Epithelial cell of proximal tubule (primary cell): ENCODE measurements at regions not wholly inside any gene's neighbourhood (a gene's known extent, or its start where the extent isn't known, plus 50 kb on each side); places are given as distances from the start of the nearest gene placed in this dataset.

Source experiments
- DNase-seq: peaks from one replicate; pipeline ENCODE4 v3.0.0-alpha.2; 2011; ENCODE audit warnings: low read depth
- H3K4me3 ChIP-seq: 2 replicates; pipeline ENCODE4 v1.5.1; 2011; ENCODE audit warnings: low read depth, mild to moderate bottlenecking, low read length
- CTCF ChIP-seq: conservative IDR thresholded peaks from 2 replicates; pipeline ENCODE4 v1.5.1; 2012; ENCODE audit warnings: low read depth, mild to moderate bottlenecking, low read length

DNA sequence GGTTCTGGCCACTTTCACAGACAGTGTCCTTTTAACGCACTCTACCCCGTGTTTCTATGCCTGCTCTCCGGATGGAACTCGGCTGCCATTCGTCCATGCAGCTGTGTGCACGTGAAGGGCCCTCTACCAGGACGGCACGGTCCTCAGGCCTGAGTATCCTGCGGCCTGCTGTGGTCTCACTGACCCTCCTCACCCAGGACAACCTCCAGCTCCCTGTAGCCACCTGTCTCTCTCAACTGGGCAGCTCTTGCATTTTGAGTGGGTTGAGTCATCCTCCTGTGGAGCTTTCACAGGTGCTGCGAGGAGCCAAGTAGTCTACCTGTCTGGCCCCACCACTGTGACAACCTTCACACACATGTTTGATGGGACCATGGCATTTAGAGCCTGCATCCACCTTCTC, 321.7 kb upstream of the TSHZ3 start:
- H3K4me3 ChIP-seq = no peak overlapping the region
- no peak for DNase-seq
- TF ChIP-seq CTCF = no peak

DNA sequence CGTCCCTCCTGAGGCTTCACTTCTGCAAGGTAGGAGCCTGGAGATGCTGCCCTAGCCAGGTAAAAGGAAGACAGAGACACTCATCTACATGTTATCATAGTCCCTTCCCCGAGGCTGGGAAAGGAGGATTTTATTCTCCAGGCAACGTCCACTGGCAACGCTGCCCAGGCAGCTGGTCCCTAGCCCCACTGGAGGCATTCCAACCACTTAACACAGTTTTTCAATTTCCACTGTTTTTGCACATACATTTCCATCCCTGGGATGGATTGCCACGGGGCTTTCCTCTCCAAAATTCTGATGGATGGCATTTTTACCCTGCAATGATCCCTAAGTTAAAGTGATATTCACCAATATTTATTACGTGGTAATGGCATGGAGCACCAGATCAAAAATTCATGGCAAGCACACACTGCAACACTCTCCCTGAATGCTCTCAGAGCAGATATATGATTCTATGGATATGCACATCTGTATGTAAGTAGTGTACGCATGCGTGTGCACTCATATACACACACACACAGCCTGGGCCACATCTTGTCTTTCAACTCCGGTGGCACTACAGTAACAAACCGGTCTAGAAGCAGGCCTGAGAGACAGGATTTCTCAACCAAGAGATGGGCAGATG, 322.3 kb upstream of the TSHZ3 start:
- no peak for DNase-seq
- no peak overlapping the region for H3K4me3 ChIP-seq
- TF ChIP-seq CTCF = no peak

DNA sequence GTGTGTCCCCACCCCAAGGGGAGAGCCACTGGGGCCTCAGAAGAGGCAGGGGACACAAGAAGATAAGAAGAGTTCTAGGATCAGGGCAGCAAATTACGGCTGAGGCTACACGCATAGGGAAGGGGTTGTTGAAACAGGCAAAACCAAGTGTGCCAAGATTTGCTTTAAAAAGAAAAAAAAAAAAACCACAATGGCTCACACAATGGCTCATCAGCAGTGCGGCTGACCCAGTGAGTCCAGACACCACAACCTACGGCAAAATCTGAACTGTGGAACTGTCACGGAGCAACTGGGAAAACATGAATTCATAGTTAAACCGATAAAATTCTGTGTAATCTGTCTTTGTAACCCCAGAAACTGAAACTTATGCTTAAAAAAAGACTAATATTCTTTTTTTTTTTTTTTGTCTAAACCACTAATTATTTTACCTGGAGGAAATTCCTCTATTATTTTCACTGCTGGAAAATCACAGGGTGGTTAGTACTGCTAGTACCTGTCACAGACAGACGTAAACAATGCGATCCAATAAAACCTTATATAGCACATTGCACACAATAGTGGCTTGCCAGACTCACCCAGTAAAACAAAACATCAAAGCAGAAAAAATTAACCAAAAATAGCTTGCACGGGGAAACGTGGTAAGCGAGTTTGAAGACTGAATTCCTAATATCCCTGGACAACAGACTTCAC, 325.4 kb upstream of the TSHZ3 start:
- DNase-seq = no peak
- no peak overlapping the region for H3K4me3 ChIP-seq
- no peak for TF ChIP-seq CTCF

GRCh38 chr19:31675193-31675913, 326.1 kb upstream of the TSHZ3 start:
- no peak for TF ChIP-seq CTCF
- DNase-seq = no peak
- H3K4me3 ChIP-seq = no peak overlapping the region

- TF ChIP-seq CTCF = peak; percentile 28
- no peak overlapping the region for H3K4me3 ChIP-seq
Observed at GRCh38 chr19:31676271-31677004, 327.2 kb upstream of the TSHZ3 start.

GRCh38 chr19:31678421-31678820, 329.2 kb upstream of the TSHZ3 start:
- DNase-seq = no peak
- TF ChIP-seq CTCF = no peak
- no peak overlapping the region for H3K4me3 ChIP-seq

More at GRCh38 chr19:31676271-31677004, 327.2 kb upstream of the TSHZ3 start:
- no peak for DNase-seq
